HT-29 (cell line): ENCODE measurements at regions not wholly inside any gene's neighbourhood (a gene's known extent, or its start where the extent isn't known, plus 50 kb on each side); places are given as distances from the start of the nearest gene placed in this dataset.
"Not testable (repeated sequence)": the region's sequence is repeated elsewhere in the genome, so short reads cannot be mapped to it uniquely, and the experiment has no call there.

Experiments
- DNase-seq: peaks from one replicate; pipeline ENCODE4 v3.0.0-alpha.2; 2015; ENCODE audit warnings: low spot score

DNA sequence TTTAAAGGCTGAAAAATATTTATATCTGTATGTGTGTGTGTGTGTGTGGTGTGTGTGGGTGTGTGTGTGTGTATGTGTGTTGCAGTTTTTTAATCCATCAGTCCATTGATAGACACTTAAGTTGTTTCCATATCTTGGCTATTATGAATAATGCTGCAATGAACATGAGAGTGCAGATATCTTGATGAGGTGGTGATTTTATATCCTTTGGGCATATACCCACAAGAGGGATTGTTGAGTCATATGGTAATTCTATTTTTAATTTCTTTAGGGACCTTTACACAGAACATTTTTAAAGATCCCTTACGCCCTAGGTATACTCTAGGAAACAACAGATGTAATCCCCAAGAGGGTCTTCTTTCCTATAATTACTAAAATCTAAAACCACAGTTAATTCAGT, 154.5 kb upstream of the CLEC14A start:
- DNase-seq, result no peak

- DNase-seq, result no peak
Measured at GRCh38 chr14:38409071-38409705, 153.3 kb upstream of the CLEC14A start.

GRCh38 chr14:38405851-38406635, 150.2 kb upstream of the CLEC14A start:
- DNase-seq, result no peak

DNA sequence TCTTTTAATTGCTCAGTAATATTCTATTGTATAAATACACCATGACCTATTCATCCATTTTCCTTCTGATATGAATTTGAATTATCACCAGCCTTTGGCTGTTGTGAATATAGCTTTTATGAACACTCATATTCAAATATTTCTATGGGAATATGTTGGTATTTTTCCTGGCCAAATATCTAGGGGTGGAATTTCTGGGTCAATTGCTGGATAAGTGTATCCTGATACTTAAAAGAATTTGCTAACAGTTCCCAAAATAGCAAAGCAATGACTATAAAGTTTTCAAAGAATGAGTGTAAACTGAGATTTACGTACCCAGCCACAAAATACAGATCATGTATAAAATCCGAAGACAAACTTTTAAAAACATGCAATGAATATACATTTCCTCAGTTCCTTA, 148.7 kb upstream of the CLEC14A start:
- no peak for DNase-seq

GRCh38 chr14:38404100-38404541, 148.2 kb upstream of the CLEC14A start:
- no peak for DNase-seq

DNA sequence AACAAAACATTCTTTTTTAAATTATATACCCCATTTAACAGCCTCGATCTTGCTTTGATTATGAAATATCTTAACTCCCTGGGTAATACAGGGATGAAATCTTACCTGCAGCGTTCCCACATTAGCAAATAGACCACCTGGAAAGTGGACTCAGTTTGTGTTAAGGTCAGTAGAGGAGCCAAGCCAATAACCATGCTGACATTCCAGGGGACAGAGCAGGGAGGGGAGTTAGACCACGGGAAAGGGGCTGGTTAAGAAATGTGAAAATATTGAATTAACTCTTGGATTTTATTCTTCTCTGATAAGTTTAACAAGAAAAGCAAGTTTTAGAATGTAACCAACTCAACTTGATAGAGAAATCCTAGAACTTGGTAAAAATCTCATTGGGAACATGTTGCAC, 144.9 kb upstream of the CLEC14A start:
- no peak for DNase-seq

GRCh38 chr14:38399652-38400051, 143.8 kb upstream of the CLEC14A start:
- no peak for DNase-seq

DNA sequence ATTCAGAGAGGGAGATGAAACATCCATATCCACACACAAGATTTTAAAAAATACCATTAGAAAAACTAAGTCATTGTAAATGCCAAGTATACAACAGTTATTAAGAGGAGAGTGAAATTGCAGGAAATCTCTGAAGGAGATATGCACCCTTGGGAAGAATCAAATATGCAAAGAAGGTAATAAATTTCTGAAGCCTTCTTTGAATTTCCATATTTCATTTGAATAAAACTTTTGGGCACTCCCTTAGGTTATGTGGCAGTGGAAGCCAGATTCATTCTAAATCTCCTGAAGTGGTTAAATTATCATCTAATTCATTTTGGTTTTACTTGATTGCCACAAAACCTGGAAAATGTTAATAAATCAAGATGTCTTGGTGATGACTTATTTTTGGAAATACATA, 138.9 kb upstream of the CLEC14A start:
- DNase-seq, result no peak

DNA sequence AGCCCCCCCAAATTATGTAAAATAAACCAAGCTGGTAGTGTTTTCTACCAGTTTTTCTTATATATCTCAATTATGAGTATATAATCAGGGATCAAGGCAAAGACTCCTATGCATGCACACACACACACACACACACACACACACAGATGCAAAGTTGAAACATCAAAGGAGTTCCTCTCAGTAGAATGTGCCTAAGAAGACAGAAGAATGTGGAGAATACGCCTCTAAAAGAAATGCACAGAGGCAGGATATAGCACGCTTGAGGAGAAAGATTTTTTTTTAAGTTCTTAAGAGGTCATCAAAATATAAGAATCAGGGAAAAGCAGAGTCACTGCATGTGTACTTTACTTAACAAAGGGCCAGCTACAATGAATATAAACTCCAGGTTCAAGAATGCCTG, 138.2 kb upstream of the CLEC14A start:
- no peak for DNase-seq

DNA sequence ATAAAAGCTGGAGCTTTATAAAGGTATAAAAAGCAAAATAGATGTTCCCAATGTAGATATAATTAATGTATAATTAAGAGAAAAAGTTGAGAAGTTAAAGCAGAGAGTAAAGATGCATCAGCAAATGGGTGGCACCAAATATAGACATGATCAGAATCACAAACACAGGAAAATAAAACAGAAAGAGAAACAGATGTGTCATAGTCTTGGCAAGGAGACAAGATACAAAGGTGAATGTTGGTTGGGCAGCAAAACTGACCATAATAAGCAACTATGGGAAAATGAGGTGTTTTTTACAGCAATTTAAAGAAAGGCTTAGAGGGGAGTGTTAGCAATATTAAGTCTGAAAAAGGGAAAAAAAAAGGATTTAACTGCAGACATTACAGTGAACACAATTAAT, 135.4 kb upstream of the CLEC14A start:
- no peak for DNase-seq

- no peak for DNase-seq
Measured at GRCh38 chr14:38389681-38390080, 133.8 kb upstream of the CLEC14A start.

- no peak for DNase-seq
Measured at GRCh38 chr14:38387821-38388220, 131.9 kb upstream of the CLEC14A start.

DNA sequence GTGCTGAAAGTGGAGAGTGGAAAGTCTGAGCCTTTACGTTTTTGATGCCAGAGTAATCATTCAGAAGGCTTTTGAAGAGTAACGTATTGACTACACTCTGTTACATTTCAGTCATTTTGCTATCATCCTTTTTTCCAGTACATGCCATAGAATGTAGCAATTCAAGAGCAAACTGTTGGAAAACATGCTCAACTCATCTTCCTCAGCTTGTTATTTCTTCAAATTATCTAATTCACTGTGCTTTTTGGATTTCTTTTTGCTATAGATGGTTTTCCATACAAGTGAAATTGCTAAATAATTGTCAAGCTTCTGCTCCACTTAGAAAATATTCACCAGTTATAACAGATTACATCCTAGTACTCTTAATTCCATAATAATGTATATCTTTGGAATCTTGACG, 129.9 kb upstream of the CLEC14A start:
- DNase-seq, result no peak

DNA sequence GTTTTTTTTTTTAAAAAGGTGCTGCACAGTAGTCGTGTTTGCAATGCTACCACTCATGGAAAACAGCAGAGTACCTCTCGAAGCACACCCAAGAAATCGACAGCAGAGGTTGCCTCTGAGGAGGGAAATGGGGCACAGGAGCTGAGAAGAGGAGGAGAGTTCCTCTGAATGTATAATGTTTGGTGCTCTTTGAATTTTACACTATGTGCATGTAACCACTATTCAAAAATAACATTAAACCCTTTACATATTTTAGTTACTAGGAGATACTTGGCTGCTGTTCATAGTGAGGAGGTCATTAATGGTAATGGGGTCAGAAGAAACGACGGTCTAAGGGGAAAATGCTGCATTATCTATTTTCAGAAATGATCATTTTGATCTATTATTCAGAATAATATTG, 129.4 kb upstream of the CLEC14A start:
- no peak for DNase-seq

GRCh38 chr14:38384741-38385140, 128.8 kb upstream of the CLEC14A start:
- no peak for DNase-seq

DNA sequence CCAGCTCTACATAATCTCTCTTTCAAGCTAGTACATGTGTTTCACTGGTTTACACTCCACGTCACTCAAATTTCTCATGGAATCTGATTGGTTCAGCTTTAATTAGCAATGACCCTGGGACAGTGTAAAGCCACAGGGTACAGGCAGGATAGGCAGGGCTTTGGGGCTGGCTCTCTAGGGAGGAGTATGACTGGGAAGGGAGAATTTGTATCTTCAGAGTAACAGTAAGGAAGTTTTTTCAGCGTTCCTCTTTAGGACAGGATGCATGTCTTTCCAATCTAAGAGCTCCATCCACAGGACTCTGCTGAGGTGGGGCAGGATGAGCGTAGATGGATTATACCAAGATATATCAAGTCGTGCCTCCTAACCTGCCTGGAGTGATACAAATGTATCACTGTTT, 112.0 kb upstream of the CLEC14A start:
- DNase-seq, result no peak

DNA sequence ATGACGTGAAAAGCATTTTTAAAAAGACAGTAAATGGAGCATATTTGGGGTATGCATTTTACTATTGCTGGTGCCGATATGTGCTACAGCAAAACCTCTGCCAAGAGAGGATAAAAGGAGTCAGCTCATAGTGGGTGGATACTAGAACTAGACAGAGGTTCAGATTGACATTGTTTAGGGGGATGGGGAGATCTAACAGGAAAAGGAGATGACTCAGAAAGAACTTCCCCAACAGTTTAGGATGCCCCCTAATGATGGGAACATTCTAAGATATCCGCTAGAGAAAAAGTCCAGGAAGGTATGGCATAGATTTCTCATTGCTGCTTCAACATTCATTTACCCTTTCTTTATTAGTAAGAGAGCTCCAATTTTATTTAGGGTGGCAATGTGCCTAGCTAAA, 110.5 kb upstream of the CLEC14A start:
- DNase-seq, result no peak

- DNase-seq, result no peak
Measured at GRCh38 chr14:38363217-38363616, 107.3 kb upstream of the CLEC14A start.

GRCh38 chr14:38357557-38357956, 101.7 kb upstream of the CLEC14A start:
- DNase-seq, result no peak

GRCh38 chr14:38355473-38355872, 99.6 kb upstream of the CLEC14A start:
- DNase-seq, result not testable (repeated sequence)

GRCh38 chr14:38350102-38350501, 94.2 kb upstream of the CLEC14A start:
- no peak for DNase-seq

GRCh38 chr14:38342803-38343202, 86.9 kb upstream of the CLEC14A start:
- DNase-seq, result no peak

- no peak for DNase-seq
Measured at GRCh38 chr14:38339696-38340095, 83.8 kb upstream of the CLEC14A start.
